Kidney tubule cell (primary cell): ENCODE measurements at regions not wholly inside any gene's neighbourhood (a gene's known extent, or its start where the extent isn't known, plus 50 kb on each side); places are given as distances from the start of the nearest gene placed in this dataset.

Experiments used
- DNase-seq: peaks from one replicate; pipeline ENCODE4 v3.0.0-alpha.2; 2018; ENCODE audit warnings: low spot score

DNA sequence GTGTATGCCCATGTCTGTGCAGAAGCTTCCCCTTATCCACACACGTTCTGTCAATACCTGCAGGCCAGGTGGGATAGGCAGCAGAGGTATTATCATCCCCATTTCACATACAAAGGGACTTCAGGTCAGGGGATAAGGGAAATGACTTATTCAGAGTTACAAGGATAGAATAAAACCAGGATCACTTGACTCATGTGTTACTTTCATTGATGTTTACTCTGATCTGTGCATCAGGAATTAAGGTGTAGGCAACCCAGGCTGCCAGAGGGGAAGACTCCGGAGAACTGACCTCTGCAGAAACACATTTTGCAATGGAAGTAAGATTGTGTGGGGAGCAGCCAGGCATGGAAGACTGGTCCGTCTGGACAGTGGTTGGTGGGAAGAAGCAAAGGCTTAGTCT, 74.2 kb upstream of the FSTL4 start:
- DNase-seq: no peak

- DNase-seq: no peak
These were observed 73.2 kb upstream of the FSTL4 start for GRCh38 chr5:133685402-133686018.

DNA sequence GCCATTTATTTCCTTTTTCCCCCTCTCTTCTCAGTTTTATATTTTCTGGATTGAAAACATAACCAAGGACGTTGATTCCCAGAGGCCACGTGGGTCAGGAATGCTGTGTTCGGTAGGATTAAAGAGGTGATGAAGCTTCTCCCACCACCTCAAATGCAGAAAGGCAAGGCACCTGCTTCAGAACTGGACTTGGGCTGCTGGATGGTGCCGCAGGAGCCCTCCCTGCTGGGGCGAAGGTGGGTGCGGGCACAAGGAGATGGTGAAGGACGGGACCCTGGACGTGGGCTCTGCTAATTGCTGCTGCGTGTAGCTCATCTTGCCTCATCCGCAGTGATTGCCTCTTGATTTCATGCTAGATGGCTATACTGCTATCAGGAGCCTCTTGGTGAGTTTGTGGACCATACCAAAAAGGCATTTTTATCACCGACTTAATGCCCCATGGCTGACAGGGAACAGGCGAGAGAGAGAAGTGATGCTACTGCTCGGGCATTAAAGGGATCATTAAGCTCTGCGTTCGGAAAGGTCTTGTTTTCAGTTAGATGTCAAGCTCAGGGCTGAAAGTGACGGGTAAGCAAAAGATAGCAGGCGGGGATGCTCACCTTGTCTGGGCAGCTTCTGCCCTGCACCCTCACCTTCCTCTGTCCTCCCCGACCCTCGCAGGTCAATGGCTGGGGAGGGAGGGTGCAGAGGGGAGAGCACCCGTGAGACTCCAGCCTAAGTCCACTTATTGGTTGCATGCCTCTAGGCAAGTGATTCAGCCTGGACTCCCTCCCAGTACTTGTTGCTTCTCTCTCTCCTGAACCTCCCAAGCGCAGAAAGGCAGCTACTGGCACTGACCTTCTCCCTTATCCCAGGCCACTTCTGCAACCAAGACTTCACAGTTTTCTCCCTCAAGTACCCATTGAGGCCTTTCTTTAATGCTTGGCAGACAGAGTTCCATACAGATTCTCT, 71.6 kb upstream of the FSTL4 start:
- DNase-seq: no peak

- DNase-seq: peak; percentile 6
These were observed 70.1 kb upstream of the FSTL4 start for GRCh38 chr5:133682451-133682850.

GRCh38 chr5:133681896-133682295, 69.6 kb upstream of the FSTL4 start:
- no peak for DNase-seq

- no peak for DNase-seq
These were observed 68.7 kb upstream of the FSTL4 start for GRCh38 chr5:133680830-133681565.

DNA sequence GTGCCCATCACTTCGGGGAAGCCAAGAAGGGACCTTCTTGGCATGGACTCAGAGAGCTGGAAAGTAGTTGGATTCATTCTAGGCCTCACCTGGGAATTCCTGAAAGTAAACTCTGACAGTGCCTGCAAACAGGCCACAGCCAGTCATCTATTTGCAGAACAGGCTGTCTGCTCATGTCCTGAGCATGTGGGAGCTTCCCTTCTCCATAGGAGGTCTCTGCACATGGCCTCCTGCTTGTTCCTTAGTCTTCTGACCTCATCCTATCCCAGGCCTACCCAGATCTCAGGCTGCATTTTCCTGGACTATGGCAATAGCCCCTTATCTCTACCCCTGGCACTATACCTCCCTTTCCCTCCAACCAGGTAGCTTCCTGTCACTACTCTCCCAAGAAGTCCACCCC, 67.2 kb upstream of the FSTL4 start:
- no peak for DNase-seq

- no peak for DNase-seq
These were observed 63.2 kb upstream of the FSTL4 start for GRCh38 chr5:133675376-133676154.

DNA sequence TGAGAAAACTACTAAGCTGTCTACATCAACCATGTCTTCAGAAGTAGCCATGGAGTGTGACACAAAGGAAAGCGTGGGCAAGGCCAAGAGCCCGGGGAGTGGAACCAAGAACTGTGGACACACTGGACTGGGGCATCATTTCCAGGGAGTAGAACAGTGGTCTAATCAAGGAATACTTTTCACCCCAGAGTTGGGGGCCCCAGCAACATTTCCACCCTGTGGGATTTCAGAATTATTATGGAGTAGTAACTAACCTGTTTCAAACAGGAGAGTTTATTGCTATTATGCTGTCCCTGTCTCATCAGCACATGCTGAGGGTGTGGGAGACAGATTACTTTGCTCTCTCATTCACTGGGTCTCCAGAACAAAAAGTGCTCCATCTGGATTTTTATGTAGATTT, 58.0 kb upstream of the FSTL4 start:
- no peak for DNase-seq

- no peak for DNase-seq
These were observed 57.1 kb upstream of the FSTL4 start for GRCh38 chr5:133669472-133669871.

DNA sequence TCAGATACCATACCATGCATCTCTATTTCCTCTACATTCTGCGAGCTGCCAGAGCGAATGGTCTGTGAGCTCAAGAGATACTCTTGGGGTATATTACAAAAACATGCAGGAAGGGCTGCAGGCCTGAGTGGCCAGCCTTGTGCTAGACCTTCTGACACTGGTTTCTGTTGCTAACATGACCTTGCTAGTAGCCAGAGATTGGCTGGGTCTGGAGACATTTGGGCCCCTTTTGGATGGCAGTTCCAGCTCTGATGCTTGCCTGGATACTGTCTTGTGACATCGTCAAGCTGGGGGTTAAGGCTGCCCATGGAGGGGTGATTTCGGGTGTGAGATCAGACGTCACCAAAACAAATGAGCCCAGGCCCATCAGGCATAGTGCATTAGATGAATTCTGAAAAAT, 56.1 kb upstream of the FSTL4 start:
- no peak for DNase-seq

- DNase-seq: no peak
These were observed 54.9 kb upstream of the FSTL4 start for GRCh38 chr5:133667217-133667616.

- DNase-seq: no peak
These were observed 53.2 kb upstream of the FSTL4 start for GRCh38 chr5:133665571-133665970.

DNA sequence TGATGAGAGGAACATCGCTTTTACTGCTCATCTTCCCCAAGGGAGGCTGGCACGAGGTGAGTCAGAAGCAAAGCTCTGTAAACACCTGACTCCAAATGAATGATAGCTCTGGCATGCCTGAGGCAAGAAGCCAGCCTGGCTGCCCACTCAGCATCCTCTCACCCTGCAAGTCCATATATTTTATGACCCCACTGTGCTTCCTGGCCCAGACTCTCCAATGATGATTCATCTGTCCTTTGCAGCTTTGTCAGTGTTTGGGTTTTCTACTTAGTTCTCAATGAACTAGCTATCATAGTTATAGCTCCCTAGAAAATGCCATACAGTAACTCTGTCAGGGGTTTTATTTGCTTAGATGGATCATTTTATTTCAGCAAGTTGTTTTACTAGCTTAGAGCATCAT, 52.1 kb upstream of the FSTL4 start:
- peak; percentile 94 for DNase-seq

DNA sequence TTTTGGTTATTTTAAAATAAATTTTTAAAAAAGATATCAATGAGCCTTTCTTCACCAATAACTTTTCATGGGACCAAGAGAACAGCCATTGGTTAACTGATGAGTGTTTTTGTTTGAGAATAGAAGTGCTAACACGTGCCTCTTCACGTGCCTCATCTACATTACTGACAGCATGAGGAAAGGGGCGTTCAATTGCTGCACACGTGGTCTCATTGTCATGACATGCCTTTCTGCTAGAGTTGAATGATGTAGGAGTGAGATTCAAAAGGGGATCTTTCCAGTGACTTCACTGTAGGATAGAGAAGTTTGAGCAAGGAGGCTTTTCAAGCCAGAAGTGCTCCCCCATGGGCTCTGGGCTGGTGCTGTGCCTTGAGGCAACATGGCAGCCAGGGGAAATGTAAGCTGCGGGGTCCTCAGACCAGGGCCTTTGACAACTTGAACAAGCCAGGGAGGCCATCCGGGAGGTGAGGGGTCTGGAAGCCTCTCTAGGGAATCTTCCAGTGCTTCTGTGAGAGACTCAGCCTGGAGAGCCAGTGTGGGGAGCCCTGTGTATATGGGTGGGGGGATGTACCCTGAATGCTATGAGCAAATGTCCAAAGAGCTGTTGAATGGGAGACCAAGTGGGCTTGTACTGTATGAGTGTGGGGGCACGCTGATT, 51.2 kb upstream of the FSTL4 start:
- DNase-seq: no peak

- DNase-seq: peak; percentile 67
These were observed 50.2 kb upstream of the FSTL4 start for GRCh38 chr5:133662578-133662977.
